GM18907 (cell line): ENCODE measurements at regions not wholly inside any gene's neighbourhood (a gene's known extent, or its start where the extent isn't known, plus 50 kb on each side); places are given as distances from the start of the nearest gene placed in this dataset.

Source experiments
- ATAC-seq: cut with Tn5 transposase; IDR thresholded peaks from one replicate; pipeline ENCODE4 v1.9.1; 2021; ENCODE audit warnings: mild to moderate bottlenecking, moderate library complexity; ENCODE audit not compliant: unreplicated experiment

DNA sequence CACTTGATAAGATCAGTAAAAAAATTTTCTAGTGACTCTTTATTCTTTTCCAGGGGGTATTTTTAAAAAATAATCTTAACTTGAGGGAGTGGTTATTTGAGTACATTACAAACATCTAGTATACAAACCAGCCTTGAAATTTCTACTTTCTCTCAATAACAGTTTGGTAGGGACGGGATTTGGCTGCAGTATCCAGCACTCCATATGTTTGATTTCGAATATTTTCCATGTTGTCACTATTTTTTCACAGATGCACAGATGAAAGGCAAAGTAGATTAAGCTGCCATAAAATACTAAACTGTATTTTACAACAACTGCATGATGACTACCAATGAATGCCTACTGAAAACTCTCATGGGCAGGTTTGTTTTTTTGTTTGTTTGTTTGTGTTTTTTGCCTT is 225.0 kb downstream of the COX7B2 start:
- no peak for ATAC-seq

DNA sequence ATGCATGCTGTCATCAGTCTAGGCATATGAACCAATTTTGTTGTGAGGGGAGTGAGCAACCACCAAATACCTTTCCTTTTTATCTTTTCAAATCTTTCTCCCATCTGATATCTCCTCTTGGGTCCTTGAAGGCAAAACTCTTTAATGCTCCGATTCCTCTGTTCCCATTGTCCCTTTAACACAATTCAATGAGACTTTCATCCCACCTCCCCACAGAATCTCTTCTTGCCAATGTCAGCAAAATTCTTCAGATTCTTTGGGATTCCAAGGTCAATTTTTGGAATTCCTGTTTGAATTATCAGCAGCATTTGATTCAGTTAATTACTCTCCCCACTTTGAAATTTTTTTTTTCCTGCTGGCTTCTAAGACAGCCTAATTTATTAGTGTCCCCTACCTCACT is 232.7 kb downstream of the COX7B2 start:
- no peak for ATAC-seq

DNA sequence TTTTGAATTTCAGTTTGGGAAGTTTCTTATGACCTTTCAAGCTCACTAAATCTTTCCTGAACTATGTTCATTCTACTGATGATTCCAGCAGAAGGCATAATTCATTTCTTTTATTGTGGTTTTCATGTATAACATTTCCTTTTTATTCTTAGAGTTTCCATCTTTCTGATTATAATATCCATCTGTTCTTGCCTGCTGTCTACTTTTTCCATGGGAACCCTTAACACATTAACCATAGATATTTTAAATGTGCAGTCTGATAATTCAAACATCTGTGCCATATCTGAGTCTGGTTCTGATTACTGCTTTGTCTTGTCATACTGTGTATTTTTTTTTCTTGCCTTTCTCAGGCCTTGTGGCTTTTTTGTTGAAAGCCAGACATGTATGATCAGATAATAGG is 234.7 kb downstream of the COX7B2 start:
- no peak for ATAC-seq

DNA sequence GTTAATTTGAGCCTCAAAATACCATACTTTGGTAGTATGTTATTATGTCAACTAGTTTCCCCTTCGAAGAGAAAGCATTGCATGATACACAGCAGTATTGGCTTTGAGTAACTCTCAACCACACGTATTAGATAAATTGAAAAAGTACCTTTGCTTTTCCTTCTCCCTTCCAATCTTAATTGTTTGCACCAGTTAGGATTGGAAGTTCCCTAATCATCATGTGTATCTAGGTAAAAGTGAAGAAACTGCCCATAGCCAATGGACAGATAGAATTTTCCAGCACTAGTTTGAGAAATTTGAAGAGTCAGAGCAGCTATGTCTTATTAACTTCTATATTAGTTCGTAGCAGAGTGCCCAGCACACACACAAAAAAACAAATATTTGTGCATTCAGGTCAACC is 241.3 kb downstream of the COX7B2 start:
- no peak for ATAC-seq

DNA sequence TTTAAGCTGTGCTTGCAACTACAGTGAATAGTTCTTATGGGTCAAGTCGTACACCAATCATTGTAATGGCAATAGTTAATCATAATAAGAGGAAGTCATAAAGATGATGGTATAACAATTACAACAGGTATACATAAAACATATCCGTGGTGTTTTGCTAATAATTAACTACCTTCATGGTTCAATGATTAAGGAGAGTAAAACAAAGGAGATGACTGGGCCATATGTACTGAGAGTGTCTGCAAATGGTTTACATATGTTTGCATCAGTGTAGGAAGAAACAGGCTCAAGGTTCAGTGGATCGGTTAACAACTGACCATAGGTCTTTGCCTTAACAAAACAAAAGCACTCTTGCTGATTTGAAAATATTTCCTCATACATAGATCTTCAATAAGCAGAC is 253.0 kb downstream of the COX7B2 start:
- ATAC-seq = no peak

DNA sequence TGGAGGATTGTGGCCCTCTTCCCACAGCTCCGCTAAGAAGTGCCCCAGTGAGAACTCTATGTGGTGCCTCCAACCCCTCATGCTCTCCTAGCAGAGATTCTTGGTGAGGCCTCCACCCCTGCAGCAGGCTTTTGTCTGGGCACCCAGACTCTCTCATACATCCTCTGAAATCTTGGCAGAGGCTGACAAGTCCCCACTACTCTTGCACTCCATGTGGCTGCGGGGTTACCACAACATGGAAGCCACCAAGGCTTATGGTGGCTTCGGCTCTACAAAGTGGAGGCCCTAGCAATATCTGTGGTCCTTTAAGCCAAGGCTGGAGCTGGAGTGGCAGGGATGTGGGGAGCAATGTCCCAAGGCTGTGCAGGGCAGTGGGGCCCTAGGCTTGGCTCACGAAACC is 255.2 kb downstream of the COX7B2 start:
- ATAC-seq = no peak

DNA sequence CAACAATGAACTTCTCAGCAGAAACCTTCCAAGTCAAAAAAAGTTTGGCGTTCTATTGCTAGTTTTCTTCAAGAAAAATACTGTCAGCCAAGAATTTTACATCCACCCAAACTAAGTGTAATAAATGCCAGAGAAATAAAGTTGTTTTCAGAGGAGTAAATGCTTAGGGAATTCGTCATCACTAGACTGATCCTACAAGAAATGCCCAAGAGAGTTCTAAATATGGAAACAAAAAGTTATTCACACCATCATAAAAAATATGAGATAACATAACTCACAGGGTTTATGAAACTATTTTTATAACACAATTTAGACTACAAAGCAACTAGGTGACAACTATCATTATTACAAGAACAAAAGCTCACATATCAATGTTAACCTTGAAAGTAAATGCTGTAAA is 259.5 kb upstream of the GABRA2 start:
- no peak for ATAC-seq

DNA sequence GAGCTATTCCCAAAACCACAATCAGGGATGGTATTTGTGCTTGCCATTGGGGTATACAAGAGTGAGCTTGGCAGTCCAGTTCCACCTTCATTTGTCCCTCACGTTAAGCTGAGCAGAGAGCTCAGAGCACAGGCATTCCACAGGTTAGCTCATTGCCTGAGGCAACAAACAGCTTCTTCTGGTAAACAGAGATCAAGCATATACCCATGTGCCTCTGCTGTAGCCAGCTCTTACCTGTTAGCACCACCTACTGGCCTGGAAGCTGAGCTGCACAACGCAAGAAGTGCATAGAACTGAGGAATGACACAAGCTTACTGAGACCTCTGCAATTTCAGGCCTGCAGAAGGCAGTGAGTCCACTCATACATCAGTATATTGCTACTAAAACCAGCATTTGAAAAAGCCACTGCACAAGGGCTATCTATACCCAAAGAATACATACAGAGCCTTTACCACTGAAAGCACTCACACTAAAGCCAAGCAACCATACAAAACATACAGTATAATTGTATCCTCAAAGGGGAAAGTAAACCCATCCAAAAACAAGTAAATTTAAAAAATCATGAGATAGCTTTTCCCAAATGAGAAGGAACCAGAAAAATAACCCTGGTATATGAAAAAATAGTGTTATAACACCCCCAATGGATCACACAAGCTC is 258.3 kb upstream of the GABRA2 start:
- ATAC-seq = peak; percentile 91

DNA sequence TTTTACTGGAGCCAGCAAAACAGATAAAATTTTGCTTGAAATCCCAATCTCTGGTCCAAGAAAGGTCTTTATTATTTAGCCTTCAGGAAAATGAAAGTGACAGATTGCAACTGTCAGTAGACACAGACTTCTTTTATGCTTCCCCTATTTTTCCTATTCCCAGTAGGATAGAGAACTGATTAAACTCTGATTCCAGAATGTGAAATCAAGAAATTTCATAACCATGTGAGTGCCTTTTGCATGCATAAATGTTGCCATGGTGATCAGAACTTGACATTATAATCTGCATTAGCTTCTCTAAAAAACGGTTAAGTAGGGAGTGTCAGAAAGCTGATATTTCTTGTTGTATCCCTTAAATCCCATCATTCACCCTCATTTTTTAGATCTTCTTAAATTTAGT is 255.2 kb upstream of the GABRA2 start:
- ATAC-seq = no peak
